Activated CD4-positive, alpha-beta T cell treated with anti-CD3 and anti-CD28 coated beads for 4 hours (primary cell): ENCODE measurements at regions not wholly inside any gene's neighbourhood (a gene's known extent, or its start where the extent isn't known, plus 50 kb on each side); places are given as distances from the start of the nearest gene placed in this dataset.

Experiments used
- DNase-seq, 2 donors: peaks; one replicate each; pipeline ENCODE4 v3.0.0-alpha.2; 2020

GRCh38 chr16:73232555-73233328 is 184.8 kb upstream of the ZFHX3 start:
- DNase-seq, result no peak

- DNase-seq, result no peak
Measured at GRCh38 chr16:73231944-73232554, 184.1 kb upstream of the ZFHX3 start.

GRCh38 chr16:73231379-73231778 is 183.5 kb upstream of the ZFHX3 start:
- no peak for DNase-seq

- no peak for DNase-seq
Measured at GRCh38 chr16:73230651-73231050, 182.7 kb upstream of the ZFHX3 start.

- DNase-seq, result no peak
Measured at GRCh38 chr16:73228649-73229048, 180.7 kb upstream of the ZFHX3 start.

- no peak for DNase-seq
Measured at GRCh38 chr16:73226675-73227074, 178.7 kb upstream of the ZFHX3 start.

- no peak for DNase-seq
Measured at GRCh38 chr16:73225983-73226382, 178.1 kb upstream of the ZFHX3 start.

GRCh38 chr16:73220836-73221235 is 172.9 kb upstream of the ZFHX3 start:
- no peak for DNase-seq

- DNase-seq, result no peak
Measured at GRCh38 chr16:73219176-73219575, 171.2 kb upstream of the ZFHX3 start.

GRCh38 chr16:73217654-73218053 is 169.7 kb upstream of the ZFHX3 start:
- no peak for DNase-seq

GRCh38 chr16:73216932-73217331 is 169.0 kb upstream of the ZFHX3 start:
- DNase-seq, result no peak

GRCh38 chr16:73215678-73216377 is 167.9 kb upstream of the ZFHX3 start:
- DNase-seq, result no peak

- DNase-seq, result no peak
Measured at GRCh38 chr16:73214825-73215677, 167.1 kb upstream of the ZFHX3 start.

- no peak for DNase-seq
Measured at GRCh38 chr16:73213732-73214455, 166.0 kb upstream of the ZFHX3 start.

GRCh38 chr16:73212431-73212830 is 164.5 kb upstream of the ZFHX3 start:
- no peak for DNase-seq

GRCh38 chr16:73210686-73211085 is 162.8 kb upstream of the ZFHX3 start:
- DNase-seq, result no peak

- no peak for DNase-seq
Measured at GRCh38 chr16:73210084-73210483, 162.2 kb upstream of the ZFHX3 start.

- no peak for DNase-seq
Measured at GRCh38 chr16:73209190-73209589, 161.3 kb upstream of the ZFHX3 start.

GRCh38 chr16:73206151-73206707 is 158.3 kb upstream of the ZFHX3 start:
- no peak for DNase-seq

GRCh38 chr16:73205153-73205886 is 157.4 kb upstream of the ZFHX3 start:
- no peak for DNase-seq
